Endothelial cell of umbilical vein (primary cell): ENCODE measurements at regions not wholly inside any gene's neighbourhood (a gene's known extent, or its start where the extent isn't known, plus 50 kb on each side); places are given as distances from the start of the nearest gene placed in this dataset.

Experiments used
- EZH2 ChIP-seq: IDR thresholded peaks from 2 replicates; pipeline ENCODE4 v1.6.1; 2012; ENCODE audit warnings: borderline replicate concordance, low read depth, mild to moderate bottlenecking, moderate library complexity, low read length, inconsistent platforms; ENCODE audit not compliant: severe bottlenecking
- TF ChIP-seq, protein P1 (sequence below), 2 donors: IDR thresholded peaks; 1 replicate in 1 of 2; 2 replicates in 1 of 2; pipeline ENCODE4 v1.5.1; 2011; ENCODE audit warnings: low read length in 2 of 2, mild to moderate bottlenecking in 2 of 2, moderate library complexity in 2 of 2, control low read depth in 1 of 2, inconsistent platforms in 1 of 2, low read depth in 1 of 2; ENCODE audit not compliant: insufficient read depth in 1 of 2; ENCODE audit errors: extremely low read depth in 1 of 2
- TF ChIP-seq, protein P2 (sequence below): IDR thresholded peaks from 2 replicates; pipeline ENCODE4 v1.6.1; 2011; ENCODE audit not compliant: insufficient read depth, insufficient read length

DNA sequence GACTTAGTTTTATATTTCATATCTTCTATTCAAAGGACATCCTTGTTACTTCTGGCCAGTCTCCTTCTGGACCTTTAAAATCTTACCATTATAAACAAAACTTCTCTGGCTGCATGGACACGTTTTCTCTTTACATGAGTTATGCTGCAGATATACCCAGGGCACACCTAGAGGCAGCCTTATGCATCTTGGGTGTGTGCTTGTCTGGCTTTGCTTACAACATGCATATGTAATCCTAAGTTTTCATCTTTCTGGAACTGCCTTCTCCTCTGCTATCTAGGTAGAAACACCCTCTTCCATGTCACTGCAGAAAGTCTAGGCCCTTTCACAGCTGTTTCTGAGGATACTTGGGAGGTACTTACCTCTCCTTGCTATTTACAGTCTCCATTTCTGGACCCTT lies 185.8 kb upstream of the RAG2 start:
- TF ChIP-seq, protein P1, sequence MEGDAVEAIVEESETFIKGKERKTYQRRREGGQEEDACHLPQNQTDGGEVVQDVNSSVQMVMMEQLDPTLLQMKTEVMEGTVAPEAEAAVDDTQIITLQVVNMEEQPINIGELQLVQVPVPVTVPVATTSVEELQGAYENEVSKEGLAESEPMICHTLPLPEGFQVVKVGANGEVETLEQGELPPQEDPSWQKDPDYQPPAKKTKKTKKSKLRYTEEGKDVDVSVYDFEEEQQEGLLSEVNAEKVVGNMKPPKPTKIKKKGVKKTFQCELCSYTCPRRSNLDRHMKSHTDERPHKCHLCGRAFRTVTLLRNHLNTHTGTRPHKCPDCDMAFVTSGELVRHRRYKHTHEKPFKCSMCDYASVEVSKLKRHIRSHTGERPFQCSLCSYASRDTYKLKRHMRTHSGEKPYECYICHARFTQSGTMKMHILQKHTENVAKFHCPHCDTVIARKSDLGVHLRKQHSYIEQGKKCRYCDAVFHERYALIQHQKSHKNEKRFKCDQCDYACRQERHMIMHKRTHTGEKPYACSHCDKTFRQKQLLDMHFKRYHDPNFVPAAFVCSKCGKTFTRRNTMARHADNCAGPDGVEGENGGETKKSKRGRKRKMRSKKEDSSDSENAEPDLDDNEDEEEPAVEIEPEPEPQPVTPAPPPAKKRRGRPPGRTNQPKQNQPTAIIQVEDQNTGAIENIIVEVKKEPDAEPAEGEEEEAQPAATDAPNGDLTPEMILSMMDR (IDR thresholded peaks at IDR 0.05; ENCODE audit: extremely low read depth in 1 of 2, insufficient read depth in 1 of 2, low read depth in 1 of 2, low read length in 2 of 2) = no peak
- TF ChIP-seq, protein P2, sequence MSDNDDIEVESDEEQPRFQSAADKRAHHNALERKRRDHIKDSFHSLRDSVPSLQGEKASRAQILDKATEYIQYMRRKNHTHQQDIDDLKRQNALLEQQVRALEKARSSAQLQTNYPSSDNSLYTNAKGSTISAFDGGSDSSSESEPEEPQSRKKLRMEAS = no peak
- no peak for TF ChIP-seq EZH2
